ENCODE measurements at regions not wholly inside any gene's neighbourhood (a gene's known extent, or its start where the extent isn't known, plus 50 kb on each side); places are given as distances from the start of the nearest gene placed in this dataset.

DNA sequence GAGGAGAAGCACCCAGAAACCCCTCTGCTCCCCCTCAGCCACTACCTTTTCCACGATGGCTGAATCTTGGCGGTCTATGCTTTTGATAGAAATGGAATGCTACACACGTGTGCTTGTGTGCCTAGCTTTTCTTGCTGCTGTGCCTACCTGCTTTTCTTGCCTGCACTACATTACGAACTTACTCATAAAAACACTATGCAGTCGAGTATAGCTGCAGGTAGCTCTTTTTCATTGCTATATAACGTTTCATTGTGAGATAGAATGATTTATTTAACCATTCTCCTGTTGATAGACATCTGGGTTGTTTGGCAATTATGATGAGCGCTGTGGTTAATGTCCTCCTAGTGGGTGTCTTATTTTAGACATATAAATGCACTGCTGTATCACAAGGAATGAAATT lies 67.9 kb upstream of the NCOR2 start:
- Mint-ChIP-seq H3K27me3 (peaks cover 2% of the 10 kb centered on the region), H3K27ac (no peak overlapping the region), H3K4me3 (no peak overlapping the region), H3K4me1 (ENCODE audit: low read depth) (peaks cover 16% of the 10 kb centered on the region), H3K36me3 (peaks cover 1% of the 10 kb centered on the region), H3K9me3 (no peaks in the 10 kb centered on the region)
- intact Hi-C loops (cut with micrococcal nuclease): loop anchor here (5.0 kb wide), 1 partner anchor 68 kb away; the partner anchor contains the start of gene NCOR2
- ChIA-PET POLR2A (no interaction called here), CTCF (no interaction called here)
- DNase-seq: no peak

DNA sequence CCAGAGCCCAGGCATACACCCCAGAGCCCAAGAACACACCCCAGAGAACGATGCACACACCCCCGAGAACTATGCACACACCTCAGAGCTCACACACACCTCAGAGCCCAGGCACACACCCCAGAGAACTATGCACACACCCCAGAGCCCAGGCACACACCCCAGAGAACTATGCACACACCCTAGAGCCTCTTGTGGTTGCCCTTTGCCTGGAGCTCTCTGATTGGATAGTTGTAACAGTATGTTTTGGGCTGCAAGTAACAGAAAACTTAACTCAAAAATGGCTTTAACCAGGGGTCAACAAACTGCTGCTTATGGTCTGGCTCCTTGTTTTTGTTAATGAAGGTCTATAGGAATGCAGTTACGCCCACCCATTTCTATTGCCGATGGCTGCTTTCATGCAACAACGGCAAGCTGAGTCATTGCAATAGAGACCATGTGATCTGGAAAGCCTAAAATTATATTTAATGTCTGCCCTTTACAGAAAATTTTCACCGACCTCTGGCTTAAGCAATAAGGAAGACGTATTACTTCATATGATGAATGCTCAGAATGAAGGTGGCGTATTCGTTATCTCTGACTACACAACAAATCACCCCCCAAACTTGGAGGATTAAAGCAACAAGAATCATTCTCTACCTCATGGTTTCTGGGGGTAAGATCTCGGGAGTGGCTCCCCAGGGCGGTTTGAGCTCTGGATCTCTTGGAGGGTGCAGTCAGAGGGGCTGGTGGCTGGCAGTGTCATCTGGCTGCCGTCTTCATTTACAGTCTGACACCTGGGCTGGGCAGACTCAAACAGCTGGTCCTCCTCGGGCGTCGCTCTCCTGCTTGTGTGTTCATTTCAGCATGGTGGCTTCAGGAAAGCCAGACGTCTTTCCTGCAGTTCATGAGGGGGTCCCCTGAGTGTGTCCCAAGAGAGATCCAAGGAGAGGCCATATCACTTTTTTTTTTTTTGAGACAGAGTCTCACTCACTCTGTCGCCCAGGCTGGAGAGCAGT lies 66.3 kb upstream of the NCOR2 start:
- no peak overlapping the region for H3K27ac Mint-ChIP-seq
- no peak for DNase-seq
- ChIA-PET CTCF (no interaction called here), POLR2A (no interaction called here)
- intact Hi-C loops (cut with micrococcal nuclease): no loop called here
- peaks cover 1% of the 10 kb centered on the region for H3K36me3 Mint-ChIP-seq
- no peaks in the 10 kb centered on the region for H3K9me3 Mint-ChIP-seq
- peaks cover 2% of the 10 kb centered on the region for H3K27me3 Mint-ChIP-seq
- H3K4me3 Mint-ChIP-seq: no peak overlapping the region
- peaks cover 16% of the 10 kb centered on the region for H3K4me1 Mint-ChIP-seq (ENCODE audit: low read depth)

GRCh38 chr12:124632519-124632984 lies 65.1 kb upstream of the NCOR2 start:
- POLR2A ChIA-PET: no interaction called here

DNA sequence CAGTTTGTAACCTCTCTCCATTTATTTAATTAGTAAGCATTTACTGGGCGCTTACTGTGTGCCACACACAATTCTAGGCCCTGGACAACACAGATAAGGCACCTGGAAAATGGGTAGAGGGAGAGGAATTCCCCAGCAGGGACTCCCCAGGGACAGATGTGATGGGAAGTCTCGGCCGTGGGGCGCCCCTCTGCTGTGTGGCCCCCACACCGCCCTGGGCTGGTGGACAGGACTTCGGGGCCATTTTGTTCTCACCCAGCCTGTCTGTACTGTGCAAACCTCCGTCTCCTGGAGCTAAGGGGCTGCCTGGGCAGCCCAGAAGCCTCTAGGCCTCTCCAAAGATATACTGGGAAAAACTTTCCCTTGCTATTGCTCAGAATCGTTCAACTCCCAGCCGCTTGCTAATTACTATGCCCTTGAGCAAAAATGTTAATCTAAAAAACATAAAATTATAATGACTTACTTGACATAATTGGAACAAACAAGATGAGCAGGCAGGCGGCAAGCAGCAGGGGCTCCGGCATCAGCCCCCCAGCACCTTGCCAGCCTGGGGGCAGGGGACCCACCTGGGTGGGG lies 64.4 kb upstream of the NCOR2 start:
- CTCF ChIA-PET: no interaction called here
- H3K36me3 Mint-ChIP-seq: peaks cover 1% of the 10 kb centered on the region
- no peak overlapping the region for H3K27ac Mint-ChIP-seq
- peaks cover 15% of the 10 kb centered on the region for H3K4me1 Mint-ChIP-seq (ENCODE audit: low read depth)
- H3K4me3 Mint-ChIP-seq: no peak overlapping the region
- intact Hi-C loops (cut with micrococcal nuclease): no loop called here
- DNase-seq: no peak
- no peaks in the 10 kb centered on the region for H3K9me3 Mint-ChIP-seq
- H3K27me3 Mint-ChIP-seq: peaks cover 2% of the 10 kb centered on the region
- POLR2A ChIA-PET: no interaction called here

More at GRCh38 chr12:124632519-124632984, 65.1 kb upstream of the NCOR2 start:
- CTCF ChIA-PET: no interaction called here
- Mint-ChIP-seq H3K36me3 (peaks cover 1% of the 10 kb centered on the region), H3K27ac (no peak overlapping the region), H3K4me1 (ENCODE audit: low read depth) (peaks cover 16% of the 10 kb centered on the region), H3K27me3 (peaks cover 2% of the 10 kb centered on the region), H3K4me3 (no peak overlapping the region), H3K9me3 (no peaks in the 10 kb centered on the region)
- intact Hi-C loops (cut with micrococcal nuclease): no loop called here
- DNase-seq: no peak

GRCh38 chr12:124630791-124631313 lies 63.4 kb upstream of the NCOR2 start:
- CTCF ChIA-PET: no interaction called here
- Mint-ChIP-seq H3K36me3 (no peaks in the 10 kb centered on the region), H3K4me3 (no peak overlapping the region), H3K4me1 (ENCODE audit: low read depth) (peaks cover 6% of the 10 kb centered on the region), H3K27ac (no peak overlapping the region), H3K27me3 (peaks cover 2% of the 10 kb centered on the region), H3K9me3 (no peaks in the 10 kb centered on the region)
- no peak for DNase-seq
- POLR2A ChIA-PET: no interaction called here
- intact Hi-C loops (cut with micrococcal nuclease): no loop called here

GRCh38 chr12:124629789-124630480 lies 62.5 kb upstream of the NCOR2 start:
- Mint-ChIP-seq H3K4me1 (ENCODE audit: low read depth) (no peaks in the 10 kb centered on the region), H3K27me3 (peaks cover 2% of the 10 kb centered on the region), H3K4me3 (no peak overlapping the region), H3K27ac (no peak overlapping the region), H3K9me3 (no peaks in the 10 kb centered on the region), H3K36me3 (no peaks in the 10 kb centered on the region)
- intact Hi-C loops (cut with micrococcal nuclease): no loop called here
- POLR2A ChIA-PET: no interaction called here
- CTCF ChIA-PET: no interaction called here
- no peak for DNase-seq

DNA sequence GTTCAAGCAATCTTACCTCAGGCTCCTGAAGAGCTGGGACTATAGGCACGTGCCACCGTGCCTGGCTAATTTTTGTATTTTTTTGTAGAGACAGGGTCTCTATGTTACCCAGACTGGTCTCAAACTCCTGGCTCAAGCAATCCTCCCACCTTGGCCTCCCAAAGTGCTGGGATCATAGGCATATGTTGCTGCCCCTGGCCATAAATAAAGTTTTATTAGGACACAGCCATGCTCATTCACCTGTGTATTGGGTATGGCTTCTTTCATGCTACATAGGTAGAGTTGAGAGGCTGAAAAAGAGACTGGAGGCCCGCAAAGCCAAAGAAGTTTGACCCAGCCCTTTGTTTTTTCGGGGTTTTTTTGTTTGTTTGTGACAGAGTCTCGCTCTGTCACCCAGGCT lies 61.7 kb upstream of the NCOR2 start:
- CTCF ChIA-PET: no interaction called here
- intact Hi-C loops (cut with micrococcal nuclease): no loop called here

GRCh38 chr12:124627956-124628355 lies 60.5 kb upstream of the NCOR2 start:
- H3K36me3 Mint-ChIP-seq: no peaks in the 10 kb centered on the region
- POLR2A ChIA-PET: no interaction called here
- no peaks in the 10 kb centered on the region for H3K9me3 Mint-ChIP-seq
- H3K4me1 Mint-ChIP-seq (ENCODE audit: low read depth): no peaks in the 10 kb centered on the region
- CTCF ChIA-PET: no interaction called here
- no peak overlapping the region for H3K4me3 Mint-ChIP-seq
- no peak for DNase-seq
- H3K27me3 Mint-ChIP-seq: no peaks in the 10 kb centered on the region
- H3K27ac Mint-ChIP-seq: no peak overlapping the region
- intact Hi-C loops (cut with micrococcal nuclease): no loop called here

More for the DNA sequence above, 61.7 kb upstream of the NCOR2 start:
- no peaks in the 10 kb centered on the region for H3K4me1 Mint-ChIP-seq (ENCODE audit: low read depth)
- H3K36me3 Mint-ChIP-seq: no peaks in the 10 kb centered on the region
- no peak overlapping the region for H3K4me3 Mint-ChIP-seq
- no peak for DNase-seq
- no peaks in the 10 kb centered on the region for H3K9me3 Mint-ChIP-seq
- POLR2A ChIA-PET: no interaction called here
- H3K27me3 Mint-ChIP-seq: peaks cover 2% of the 10 kb centered on the region
- H3K27ac Mint-ChIP-seq: no peak overlapping the region

GRCh38 chr12:124626971-124627411 lies 59.6 kb upstream of the NCOR2 start:
- ChIA-PET POLR2A (no interaction called here), CTCF (no interaction called here)
- H3K27me3 Mint-ChIP-seq: no peaks in the 10 kb centered on the region
- intact Hi-C loops (cut with micrococcal nuclease): no loop called here
- no peak for DNase-seq
- H3K9me3 Mint-ChIP-seq: no peaks in the 10 kb centered on the region
- no peaks in the 10 kb centered on the region for H3K36me3 Mint-ChIP-seq
- H3K4me3 Mint-ChIP-seq: no peak overlapping the region
- no peak overlapping the region for H3K27ac Mint-ChIP-seq
- no peaks in the 10 kb centered on the region for H3K4me1 Mint-ChIP-seq (ENCODE audit: low read depth)

- ChIA-PET POLR2A (no interaction called here), CTCF (no interaction called here)
- Mint-ChIP-seq H3K4me1 (ENCODE audit: low read depth) (no peaks in the 10 kb centered on the region), H3K27me3 (no peaks in the 10 kb centered on the region), H3K9me3 (no peaks in the 10 kb centered on the region), H3K4me3 (no peak overlapping the region), H3K27ac (no peak overlapping the region), H3K36me3 (no peaks in the 10 kb centered on the region)
- intact Hi-C loops (cut with micrococcal nuclease): no loop called here
- no peak for DNase-seq
Measured at GRCh38 chr12:124625867-124626675, 58.7 kb upstream of the NCOR2 start.

DNA sequence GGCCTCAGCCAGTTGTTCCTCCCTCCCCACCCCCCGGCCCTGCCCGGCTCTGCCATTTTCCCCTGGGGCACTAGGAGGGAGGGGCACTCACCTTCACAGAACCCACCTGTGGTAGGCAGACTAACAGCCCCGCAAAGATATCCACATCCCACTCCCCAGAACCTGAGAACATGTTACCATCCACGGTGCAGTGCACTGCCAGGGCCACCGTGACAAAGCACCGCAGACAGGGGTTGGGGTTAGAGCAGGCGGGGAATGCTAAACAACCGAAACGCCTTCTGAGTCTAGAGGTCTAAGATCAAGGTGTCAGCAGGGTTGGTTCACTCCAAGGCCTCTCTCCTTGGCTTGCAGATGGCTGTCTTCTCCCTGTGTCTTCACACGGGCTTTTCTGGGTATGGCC lies 57.4 kb upstream of the NCOR2 start:
- no peaks in the 10 kb centered on the region for H3K36me3 Mint-ChIP-seq
- CTCF ChIA-PET: no interaction called here
- no peak overlapping the region for H3K27ac Mint-ChIP-seq
- no peaks in the 10 kb centered on the region for H3K4me1 Mint-ChIP-seq (ENCODE audit: low read depth)
- H3K9me3 Mint-ChIP-seq: no peaks in the 10 kb centered on the region
- no peak for DNase-seq
- POLR2A ChIA-PET: no interaction called here
- H3K4me3 Mint-ChIP-seq: no peak overlapping the region
- H3K27me3 Mint-ChIP-seq: no peaks in the 10 kb centered on the region
- intact Hi-C loops (cut with micrococcal nuclease): no loop called here

All from activated CD4-positive, alpha-beta memory T cell treated with anti-CD3 and anti-CD28 coated beads for 36 hours (primary cell).